H1 (cell line): ENCODE measurements at regions not wholly inside any gene's neighbourhood (a gene's known extent, or its start where the extent isn't known, plus 50 kb on each side); places are given as distances from the start of the nearest gene placed in this dataset.

ENCODE experiments used
- CTCF ChIA-PET: fragments of 300-600 bp; sonication (Branson Sonifier 250); formaldehyde crosslinking; loops from one replicate; lab custom pipeline; 2021; ENCODE audit not compliant: partially characterized antibody; lab: Charles Lee
- POLR2A ChIA-PET: fragments of 300-600 bp; sonication (Branson Sonifier 250); formaldehyde crosslinking; loops from one replicate; lab custom pipeline; 2021; ENCODE audit warnings: inconsistent platforms; ENCODE audit not compliant: partially characterized antibody; lab: Charles Lee
- DNase-seq, 2 experiments: peaks; one replicate each; pipeline versions ENCODE4 v3.0.0 to v3.0.0-alpha.2; 2010 to 2022; ENCODE audit warnings: low spot score in 2 of 2, low read depth in 1 of 2, mixed read lengths in 1 of 2
- FAIRE-seq: peaks from 2 replicates; lab custom pipeline; 2011; peaks lifted over from hg19 to GRCh38; lab: Jason Lieb, UNC
- H2AFZ ChIP-seq: 2 replicates; pipeline ENCODE4 v1.8.1; 2012; ENCODE audit warnings: low read length, inconsistent platforms
- H2AK5ac ChIP-seq: 2 replicates; pipeline ENCODE4 v1.6.1; 2013; ENCODE audit warnings: low read depth, low read length
- H2BK120ac ChIP-seq: replicated peaks from 2 replicates; pipeline ENCODE3; 2013; ENCODE audit warnings: low read depth, low read length, inconsistent platforms
- H2BK12ac ChIP-seq: 2 replicates; pipeline ENCODE4 v1.6.1; 2013; ENCODE audit warnings: low read depth, low read length
- H2BK15ac ChIP-seq: 2 replicates; pipeline ENCODE4 v1.6.1; 2013; ENCODE audit warnings: low read length
- H2BK20ac ChIP-seq: 2 replicates; pipeline ENCODE4 v1.6.1; 2013; ENCODE audit warnings: low read length
- H2BK5ac ChIP-seq: 2 replicates; pipeline ENCODE4 v1.6.1; 2013; ENCODE audit warnings: low read depth, low read length
- H3K14ac ChIP-seq: 2 replicates; pipeline ENCODE4 v1.6.1; 2013; ENCODE audit warnings: inconsistent platforms; ENCODE audit not compliant: insufficient read length
- H3K18ac ChIP-seq: 2 replicates; pipeline ENCODE4 v1.6.1; 2013; ENCODE audit warnings: low read length; ENCODE audit errors: extremely low read depth
- H3K23ac ChIP-seq: 2 replicates; pipeline ENCODE4 v1.6.1; 2013; ENCODE audit warnings: inconsistent platforms; ENCODE audit not compliant: insufficient read length
- H3K23me2 ChIP-seq: 2 replicates; pipeline ENCODE4 v1.6.1; 2013; ENCODE audit warnings: low read depth, low read length
- H3K27ac ChIP-seq: 2 replicates; pipeline ENCODE4 v1.6.1; 2011; ENCODE audit warnings: low read depth, low read length, inconsistent platforms
- H3K27me3 ChIP-seq, 4 experiments: replicated peaks in 1 of 4; 1 replicate in 1 of 4; 2 replicates in 3 of 4; pipeline versions ENCODE4 v1.6.1 to v1.8.1; 2011 to 2013; ENCODE audit warnings: low read length in 3 of 4, mild to moderate bottlenecking in 3 of 4, inconsistent platforms in 2 of 4, mixed read lengths in 2 of 4, moderate library complexity in 1 of 4; ENCODE audit not compliant: control insufficient read depth in 3 of 4, insufficient read depth in 3 of 4; ENCODE audit errors: extremely low read depth in 1 of 4
- H3K36me3 ChIP-seq, 4 experiments: 2 replicates each; pipeline versions ENCODE4 v1.6.1 to v1.8.1; 2011 to 2013; ENCODE audit warnings: mild to moderate bottlenecking in 4 of 4, low read length in 3 of 4, moderate library complexity in 2 of 4, control low read depth in 1 of 4, inconsistent platforms in 1 of 4; ENCODE audit not compliant: insufficient read depth in 4 of 4, control insufficient read depth in 2 of 4
- H3K4ac ChIP-seq: replicated peaks from 2 replicates; pipeline ENCODE3; 2013; ENCODE audit warnings: low read length, low read depth, mixed read lengths, inconsistent platforms; ENCODE audit not compliant: insufficient read length
- H3K4me1 ChIP-seq, 4 experiments: replicated peaks in 1 of 4; 1 replicate in 1 of 4; 2 replicates in 3 of 4; pipeline versions ENCODE4 v1.6.1 to v1.8.1; 2011 to 2013; ENCODE audit warnings: low read length in 3 of 4, inconsistent platforms in 2 of 4, mixed read lengths in 1 of 4; ENCODE audit not compliant: insufficient read depth in 4 of 4, control insufficient read depth in 3 of 4
- H3K4me2 ChIP-seq, 2 experiments: 2 replicates each; pipeline versions ENCODE4 v1.6.1 to v1.8.1; 2011 to 2013; ENCODE audit warnings: low read depth in 2 of 2, low read length in 2 of 2, control low read depth in 1 of 2, inconsistent platforms in 1 of 2, mild to moderate bottlenecking in 1 of 2; ENCODE audit not compliant: insufficient read depth in 1 of 2
- H3K4me3 ChIP-seq, 4 experiments: fragments of 200-600, 300-600 bp in 1 of 4; sonication (generic), shearing (Covaris generic), sonication (Bioruptor Twin) in 1 of 4; 2 replicates each; pipeline versions ENCODE4 v1.5.1 to v1.8.1; 2011 to 2016; ENCODE audit warnings: low read length in 4 of 4, low read depth in 3 of 4, control low read depth in 2 of 4, inconsistent platforms in 2 of 4, mild to moderate bottlenecking in 2 of 4, mixed read lengths in 1 of 4, moderate library complexity in 1 of 4; ENCODE audit not compliant: insufficient read depth in 2 of 4; ENCODE audit errors: extremely low read depth in 1 of 4
- H3K56ac ChIP-seq: replicated peaks from 2 replicates; pipeline ENCODE3; 2013; ENCODE audit warnings: low read depth, mild to moderate bottlenecking, mixed read lengths, low read length, inconsistent platforms; ENCODE audit not compliant: insufficient read length
- H3K79me1 ChIP-seq: 2 replicates; pipeline ENCODE4 v1.6.1; 2013; ENCODE audit warnings: low read depth, low read length, control low read depth
- H3K79me2 ChIP-seq, 2 experiments: 2 replicates each; pipeline versions ENCODE4 v1.6.1 to v1.8.1; 2012 to 2013; ENCODE audit warnings: low read length in 2 of 2, mild to moderate bottlenecking in 2 of 2, inconsistent platforms in 1 of 2; ENCODE audit not compliant: insufficient read depth in 2 of 2, control insufficient read depth in 1 of 2
- H3K9ac ChIP-seq, 4 experiments: replicated peaks in 1 of 4; 1 replicate in 1 of 4; 2 replicates in 3 of 4; pipeline versions ENCODE4 v1.6.1 to v1.8.1; 2011 to 2013; ENCODE audit warnings: low read depth in 3 of 4, low read length in 3 of 4, control low read depth in 2 of 4, mild to moderate bottlenecking in 2 of 4, moderate library complexity in 2 of 4, inconsistent platforms in 1 of 4; ENCODE audit errors: extremely low read depth in 1 of 4
- H3K9me3 ChIP-seq, 2 experiments: 2 replicates each; pipeline versions ENCODE4 v1.6.1 to v1.8.1; 2012 to 2013; ENCODE audit warnings: mild to moderate bottlenecking in 2 of 2, moderate library complexity in 2 of 2, control low read depth in 1 of 2, inconsistent platforms in 1 of 2, low read depth in 1 of 2, low read length in 1 of 2, mixed read lengths in 1 of 2; ENCODE audit not compliant: insufficient read depth in 2 of 2
- H4K20me1 ChIP-seq, 2 experiments: replicated peaks in 1 of 2; 2 replicates each; pipeline versions ENCODE3 to v1.8.1; 2011 to 2013; ENCODE audit warnings: inconsistent platforms in 2 of 2, low read length in 2 of 2, mild to moderate bottlenecking in 1 of 2; ENCODE audit not compliant: insufficient read depth in 2 of 2, control insufficient read depth in 1 of 2
- H4K5ac ChIP-seq: 2 replicates; pipeline ENCODE4 v1.6.1; 2013; ENCODE audit warnings: low read length, low read depth, mixed read lengths, inconsistent platforms; ENCODE audit not compliant: insufficient read length
- H4K8ac ChIP-seq: 2 replicates; pipeline ENCODE4 v1.8.0; 2013; ENCODE audit warnings: mild to moderate bottlenecking, moderate library complexity, low read length, inconsistent platforms; ENCODE audit not compliant: insufficient read depth; ENCODE audit errors: extremely low read depth
- H4K91ac ChIP-seq: replicated peaks from 2 replicates; pipeline ENCODE3; 2013; ENCODE audit warnings: low read length, mixed read lengths, inconsistent platforms; ENCODE audit not compliant: insufficient read length
- CREB1 ChIP-seq: IDR thresholded peaks from 2 replicates; pipeline ENCODE4 v1.6.1; 2012; ENCODE audit warnings: inconsistent platforms
- GTF2F1 ChIP-seq: IDR thresholded peaks from 2 replicates; pipeline ENCODE4 v1.6.1; 2012; ENCODE audit warnings: low read depth, low read length, improper control_type of control experiment, borderline replicate concordance
- KDM4A ChIP-seq: IDR thresholded peaks from one replicate; pipeline ENCODE4 v1.7.1; 2012; ENCODE audit warnings: low read depth, mild to moderate bottlenecking, moderate library complexity, low read length, inconsistent platforms; ENCODE audit not compliant: severe bottlenecking
- RAD21 ChIP-seq, 2 experiments: IDR thresholded peaks in 1 of 2; conservative IDR thresholded peaks in 1 of 2; 2 replicates each; pipeline ENCODE4 v1.6.1; 2011; ENCODE audit warnings: low read depth in 2 of 2, low read length in 2 of 2, improper control_type of control experiment in 1 of 2, inconsistent platforms in 1 of 2, mild to moderate bottlenecking in 1 of 2, moderate library complexity in 1 of 2
- TBP ChIP-seq: IDR thresholded peaks from 2 replicates; pipeline ENCODE4 v1.6.1; 2011; ENCODE audit warnings: low read depth, low read length, improper control_type of control experiment
- YY1 ChIP-seq: IDR thresholded peaks from 2 replicates; pipeline ENCODE4 v1.6.1; 2011; ENCODE audit warnings: low read depth, mild to moderate bottlenecking, low read length
- WGBS, 2 experiments: shearing (Covaris generic) in 1 of 2; methylation state at CpG; one replicate each; pipeline versions ENCODE4 v1.1.6 to v1.1.7; 2013 to 2015; ENCODE audit warnings: low lambda C conversion rate in 2 of 2, mixed read lengths in 2 of 2, inconsistent platforms in 1 of 2, low coverage in 1 of 2, missing lambda C conversion rate in 1 of 2; ENCODE audit not compliant: insufficient replicate concordance in 2 of 2, insufficient coverage in 1 of 2, insufficient read length in 1 of 2; ENCODE audit errors: extremely low coverage in 1 of 2, missing lambda C conversion rate in 1 of 2; 5-methylcytosine and 5-hydroxymethylcytosine counted together

DNA sequence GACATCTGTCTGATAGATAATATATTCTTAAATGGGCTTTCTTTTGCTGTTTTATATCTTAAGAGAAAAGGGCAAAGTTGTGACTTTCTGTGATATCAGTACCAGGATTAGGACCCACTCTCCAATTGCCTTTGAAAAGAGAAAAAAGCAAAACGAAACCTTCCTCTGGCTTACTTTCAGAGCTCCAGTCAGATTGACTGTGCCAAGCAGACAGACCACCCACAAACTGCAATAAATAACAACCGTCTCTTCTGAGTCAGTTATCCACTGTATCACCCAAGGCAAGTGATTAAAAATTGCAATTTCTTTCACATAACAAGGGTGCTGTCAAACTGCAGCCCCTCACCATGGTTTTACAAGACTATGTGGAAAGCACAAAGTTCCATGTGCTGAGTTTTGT lies 230.5 kb upstream of the SETBP1 start:
- Histone ChIP-seq H2BK15ac (no peak overlapping the region), H2BK20ac (no peak overlapping the region), H4K5ac (no peak overlapping the region), H2AFZ (no peak overlapping the region), H4K20me1 (no peaks in the 10 kb centered on the region), H3K18ac (no peak overlapping the region), H3K79me1 (no peaks in the 10 kb centered on the region), H3K23ac (no peak overlapping the region), H3K4me3 (no peak overlapping the region), H3K56ac (no peak overlapping the region), H4K91ac (no peak overlapping the region), H2AK5ac (no peak overlapping the region), H3K27ac (no peak overlapping the region), H3K4ac (no peak overlapping the region), H3K79me2 (no peaks in the 10 kb centered on the region), H3K4me2 (no peak overlapping the region), H3K23me2 (no peaks in the 10 kb centered on the region), H3K4me1 (no peaks in the 10 kb centered on the region), H4K8ac (no peak overlapping the region), H3K36me3 (no peaks in the 10 kb centered on the region), H3K14ac (no peak overlapping the region), H2BK120ac (no peak overlapping the region), H3K27me3 (peaks cover 0 to 1% (median 0%) of the 10 kb centered on the region in 4 experiments; a peak in 1 of 7 replicates), H2BK5ac (no peak overlapping the region), H3K9ac (no peak overlapping the region), H2BK12ac (no peak overlapping the region), H3K9me3 (no peaks in the 10 kb centered on the region)
- no peak for FAIRE-seq
- WGBS, 2 experiments, result 76% methylated on average over 2 of the region's 2 CpGs; no CpG with 5 or more reads in 1 of the 2 experiments
- ChIA-PET POLR2A (no interaction called here), CTCF (no interaction called here)
- no peak for DNase-seq
- TF ChIP-seq KDM4A (no peak), YY1 (no peak), CREB1 (no peak), TBP (no peak), GTF2F1 (no peak), RAD21 (IDR thresholded peaks at IDR 0.05 in 1 of 2, conservative IDR thresholded peaks at IDR 0.05 in 1 of 2; ENCODE audit: low read depth in 2 of 2, low read length in 2 of 2) (no peak)
